IPS-18a (cell line): ENCODE measurements at regions not wholly inside any gene's neighbourhood (a gene's known extent, or its start where the extent isn't known, plus 50 kb on each side); places are given as distances from the start of the nearest gene placed in this dataset.

Source experiments
- H3K27ac ChIP-seq: one replicate; pipeline ENCODE4 v1.5.1; 2013; ENCODE audit warnings: low read length
- H3K27me3 ChIP-seq: one replicate; pipeline ENCODE4 v1.6.1; 2013; ENCODE audit warnings: mild to moderate bottlenecking, low read length; ENCODE audit not compliant: control insufficient read depth, insufficient read depth
- H3K36me3 ChIP-seq: one replicate; pipeline ENCODE4 v1.6.1; 2013; ENCODE audit warnings: low read depth, low read length; ENCODE audit not compliant: control insufficient read depth
- H3K4me1 ChIP-seq: one replicate; pipeline ENCODE4 v1.6.1; 2013; ENCODE audit warnings: low read depth, low read length; ENCODE audit not compliant: control insufficient read depth
- H3K4me3 ChIP-seq: one replicate; pipeline ENCODE4 v1.5.1; 2013; ENCODE audit warnings: low read length
- H3K9ac ChIP-seq: one replicate; pipeline ENCODE4 v1.6.1; 2013; ENCODE audit warnings: mild to moderate bottlenecking, low read length, moderate library complexity
- H3K9me3 ChIP-seq: one replicate; pipeline ENCODE4 v1.6.1; 2013; ENCODE audit warnings: low read depth, low read length; ENCODE audit not compliant: control insufficient read depth

- Histone ChIP-seq H3K4me3 (no peak overlapping the region), H3K4me1 (peaks cover 8% of the 10 kb centered on the region), H3K9me3 (no peaks in the 10 kb centered on the region), H3K27me3 (no peaks in the 10 kb centered on the region), H3K36me3 (no peaks in the 10 kb centered on the region), H3K27ac (no peak overlapping the region), H3K9ac (no peak overlapping the region)
These were observed 267.9 kb downstream of the CBLN1 start for GRCh38 chr16:49013727-49014080.

GRCh38 chr16:49012961-49013726 lies 268.5 kb downstream of the CBLN1 start:
- H3K9ac ChIP-seq = no peak overlapping the region
- no peak overlapping the region for H3K27ac ChIP-seq
- H3K4me1 ChIP-seq = peaks cover 8% of the 10 kb centered on the region

DNA sequence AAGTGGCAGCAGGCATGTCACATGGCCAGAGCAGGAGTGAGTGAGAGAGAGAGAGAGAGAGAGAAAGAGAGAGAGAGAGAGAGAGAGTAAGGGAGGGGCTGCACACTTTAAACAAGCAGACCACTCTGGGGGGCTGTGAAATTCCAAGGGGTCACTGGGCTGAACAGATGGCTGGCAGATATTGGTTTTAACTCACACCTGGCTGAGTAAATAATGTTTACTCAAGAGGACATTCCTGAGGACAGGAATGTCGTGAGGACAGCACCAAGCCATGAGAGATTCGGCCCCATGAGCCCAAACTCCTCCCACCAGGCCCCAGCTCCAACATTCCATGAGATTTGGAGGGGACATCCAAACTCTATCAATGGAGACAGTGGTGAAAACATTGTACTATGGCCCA lies 269.7 kb downstream of the CBLN1 start:
- Histone ChIP-seq H3K9ac (no peak overlapping the region), H3K36me3 (no peaks in the 10 kb centered on the region), H3K27ac (no peak overlapping the region), H3K9me3 (no peaks in the 10 kb centered on the region), H3K27me3 (no peaks in the 10 kb centered on the region), H3K4me1 (peaks cover 8% of the 10 kb centered on the region), H3K4me3 (no peak overlapping the region)

More at GRCh38 chr16:49012961-49013726, 268.5 kb downstream of the CBLN1 start:
- Histone ChIP-seq H3K36me3 (no peaks in the 10 kb centered on the region), H3K9me3 (no peaks in the 10 kb centered on the region), H3K27me3 (no peaks in the 10 kb centered on the region), H3K4me3 (no peak overlapping the region)

DNA sequence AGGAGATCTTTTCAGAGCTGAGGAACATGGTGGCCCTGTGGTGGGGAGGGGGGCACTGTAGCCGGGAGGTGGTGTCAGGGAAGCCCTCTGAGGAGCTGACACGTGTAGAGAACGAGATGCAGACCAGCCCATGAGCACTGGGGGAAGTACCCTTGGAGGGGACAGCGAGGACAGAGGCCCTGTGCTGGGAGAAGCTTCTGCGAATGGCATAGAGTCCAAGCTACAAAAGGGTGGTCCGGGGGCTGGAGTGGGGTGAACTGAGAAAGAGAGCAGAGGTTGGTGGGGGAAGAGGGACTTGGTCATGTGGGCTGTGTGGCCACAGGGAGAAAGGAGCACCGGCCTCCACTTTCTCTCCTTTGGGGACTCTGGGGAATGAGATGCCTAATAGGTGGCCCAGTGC lies 270.8 kb downstream of the CBLN1 start:
- Histone ChIP-seq H3K9ac (no peak overlapping the region), H3K9me3 (no peaks in the 10 kb centered on the region), H3K27me3 (no peaks in the 10 kb centered on the region), H3K4me3 (no peak overlapping the region), H3K36me3 (no peaks in the 10 kb centered on the region), H3K27ac (no peak overlapping the region), H3K4me1 (peaks cover 8% of the 10 kb centered on the region)

GRCh38 chr16:49010396-49010795 lies 271.2 kb downstream of the CBLN1 start:
- H3K9ac ChIP-seq = no peak overlapping the region
- no peak overlapping the region for H3K27ac ChIP-seq
- no peak overlapping the region for H3K4me3 ChIP-seq
- H3K9me3 ChIP-seq = no peaks in the 10 kb centered on the region
- peaks cover 5% of the 10 kb centered on the region for H3K4me1 ChIP-seq
- H3K36me3 ChIP-seq = no peaks in the 10 kb centered on the region
- no peaks in the 10 kb centered on the region for H3K27me3 ChIP-seq

DNA sequence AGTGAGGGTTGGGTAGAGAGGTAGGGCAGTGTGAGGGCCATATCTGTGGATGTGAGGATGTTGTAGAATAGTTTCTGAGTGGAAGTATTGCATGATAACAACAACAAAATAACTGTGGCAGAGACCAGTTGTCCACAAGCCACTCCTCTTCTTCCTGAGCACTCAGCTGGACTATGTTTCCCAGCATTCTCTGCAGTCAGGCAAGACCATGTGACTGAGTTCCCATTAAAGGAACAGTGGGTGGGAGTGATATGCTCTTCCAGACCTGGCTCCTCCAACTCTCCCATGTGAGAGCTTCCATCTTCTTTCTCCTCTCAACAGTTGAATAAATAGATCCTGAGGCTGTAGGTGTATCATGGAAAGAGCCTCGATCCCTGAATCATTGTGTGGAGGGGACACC lies 272.4 kb downstream of the CBLN1 start:
- Histone ChIP-seq H3K9ac (no peak overlapping the region), H3K4me1 (no peaks in the 10 kb centered on the region), H3K4me3 (no peak overlapping the region), H3K9me3 (no peaks in the 10 kb centered on the region), H3K36me3 (no peaks in the 10 kb centered on the region), H3K27me3 (no peaks in the 10 kb centered on the region), H3K27ac (no peak overlapping the region)

DNA sequence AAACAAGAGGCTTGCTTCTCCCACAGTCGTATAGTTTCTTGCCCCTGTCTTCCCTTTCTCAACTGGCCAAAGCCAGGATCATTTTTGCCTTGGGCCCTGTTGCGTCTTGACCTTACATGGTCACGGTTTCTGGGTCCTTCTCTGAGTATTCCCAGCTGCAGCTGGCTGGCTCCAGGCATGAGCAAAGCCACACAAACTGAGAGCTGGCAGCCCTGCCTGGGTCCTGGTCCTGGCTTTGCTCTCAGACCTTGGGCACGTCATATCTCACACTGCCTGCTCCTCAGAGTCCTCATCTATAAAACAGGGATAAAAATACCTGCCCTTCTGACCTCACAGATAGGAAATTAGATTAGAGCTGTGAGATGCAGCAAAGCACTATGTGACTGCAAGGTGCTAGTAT lies 277.6 kb downstream of the CBLN1 start:
- H3K27me3 ChIP-seq = no peaks in the 10 kb centered on the region
- H3K9me3 ChIP-seq = no peaks in the 10 kb centered on the region
- H3K9ac ChIP-seq = no peak overlapping the region

GRCh38 chr16:49003022-49003421 lies 278.6 kb downstream of the CBLN1 start:
- no peak overlapping the region for H3K9ac ChIP-seq
- H3K4me3 ChIP-seq = no peak overlapping the region
- H3K9me3 ChIP-seq = no peaks in the 10 kb centered on the region
- H3K27ac ChIP-seq = no peak overlapping the region
- H3K4me1 ChIP-seq = peaks cover 5% of the 10 kb centered on the region
- H3K27me3 ChIP-seq = no peaks in the 10 kb centered on the region
- H3K36me3 ChIP-seq = no peaks in the 10 kb centered on the region

More for the DNA sequence above, 277.6 kb downstream of the CBLN1 start:
- H3K4me3 ChIP-seq = no peak overlapping the region
- no peak overlapping the region for H3K27ac ChIP-seq
- no peaks in the 10 kb centered on the region for H3K4me1 ChIP-seq
- H3K36me3 ChIP-seq = no peaks in the 10 kb centered on the region

GRCh38 chr16:49000594-49000993 lies 281.0 kb downstream of the CBLN1 start:
- Histone ChIP-seq H3K4me3 (no peak overlapping the region), H3K27me3 (no peaks in the 10 kb centered on the region), H3K9me3 (no peaks in the 10 kb centered on the region), H3K9ac (no peak overlapping the region), H3K36me3 (no peaks in the 10 kb centered on the region), H3K4me1 (peaks cover 8% of the 10 kb centered on the region), H3K27ac (no peak overlapping the region)

- H3K9me3 ChIP-seq = no peaks in the 10 kb centered on the region
These were observed 282.1 kb downstream of the CBLN1 start for GRCh38 chr16:48999508-48999907.

DNA sequence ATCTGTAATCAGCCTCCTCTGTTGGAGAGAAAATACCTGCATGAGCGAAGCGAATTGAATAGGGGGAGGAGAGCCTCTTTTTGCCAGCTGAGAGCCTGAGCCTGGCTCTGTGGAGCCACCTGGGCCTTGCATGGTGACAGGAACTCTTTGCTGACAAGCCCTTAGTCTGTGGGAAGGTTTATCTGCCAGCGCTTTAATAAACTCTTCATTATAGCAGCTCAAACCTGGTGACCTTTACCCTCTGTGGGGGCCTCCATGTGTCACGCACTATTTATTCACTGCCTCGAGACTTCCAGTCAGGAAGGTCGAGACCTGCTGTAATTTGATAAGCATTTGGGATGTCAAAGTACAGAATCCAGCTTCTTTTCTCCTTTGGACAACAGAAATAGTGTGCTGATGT lies 282.6 kb downstream of the CBLN1 start:
- peaks cover 8% of the 10 kb centered on the region for H3K4me1 ChIP-seq
- H3K4me3 ChIP-seq = no peak overlapping the region
- H3K9ac ChIP-seq = no peak overlapping the region
- H3K27ac ChIP-seq = no peak overlapping the region
- no peaks in the 10 kb centered on the region for H3K9me3 ChIP-seq
- H3K27me3 ChIP-seq = no peaks in the 10 kb centered on the region
- H3K36me3 ChIP-seq = no peaks in the 10 kb centered on the region

More at GRCh38 chr16:48999508-48999907, 282.1 kb downstream of the CBLN1 start:
- Histone ChIP-seq H3K27ac (no peak overlapping the region), H3K27me3 (no peaks in the 10 kb centered on the region), H3K9ac (no peak overlapping the region), H3K4me3 (no peak overlapping the region), H3K36me3 (no peaks in the 10 kb centered on the region), H3K4me1 (peaks cover 8% of the 10 kb centered on the region)

- H3K9me3 ChIP-seq = no peaks in the 10 kb centered on the region
- peaks cover 8% of the 10 kb centered on the region for H3K4me1 ChIP-seq
- H3K27ac ChIP-seq = no peak overlapping the region
- H3K27me3 ChIP-seq = no peaks in the 10 kb centered on the region
- H3K9ac ChIP-seq = no peak overlapping the region
- no peaks in the 10 kb centered on the region for H3K36me3 ChIP-seq
- H3K4me3 ChIP-seq = no peak overlapping the region
These were observed 283.7 kb downstream of the CBLN1 start for GRCh38 chr16:48997946-48998345.
